Fibroblast of lung (primary cell): ENCODE measurements at regions not wholly inside any gene's neighbourhood (a gene's known extent, or its start where the extent isn't known, plus 50 kb on each side); places are given as distances from the start of the nearest gene placed in this dataset.

ENCODE experiments used
- CTCF ChIP-seq, 2 donors: IDR thresholded peaks in 1 of 2; conservative IDR thresholded peaks in 1 of 2; 1 replicate in 1 of 2; 2 replicates in 1 of 2; pipeline ENCODE4 v1.5.1; 2011 to 2012; ENCODE audit warnings: low read length in 2 of 2, control low read depth in 1 of 2, inconsistent platforms in 1 of 2, low read depth in 1 of 2, mild to moderate bottlenecking in 1 of 2
- EZH2 ChIP-seq: IDR thresholded peaks from 2 replicates; pipeline ENCODE4 v1.5.1; 2012; ENCODE audit warnings: low read length, control low read depth, mild to moderate bottlenecking; ENCODE audit errors: missing control alignments

- TF ChIP-seq CTCF (conservative IDR thresholded peaks at IDR 0.05 in 1 of 2, IDR thresholded peaks at IDR 0.05 in 1 of 2; ENCODE audit: low read depth in 1 of 2, low read length in 2 of 2) (no peak), EZH2 (no peak)
Observed at GRCh38 chr17:74107107-74107506, 96.4 kb upstream of the RPL38 start.
